Breast epithelium (tissue), 4 donors: ENCODE measurements at regions not wholly inside any gene's neighbourhood (a gene's known extent, or its start where the extent isn't known, plus 50 kb on each side); places are given as distances from the start of the nearest gene placed in this dataset.

Experiments
- DNase-seq, 2 donors: peaks; one replicate each; pipeline ENCODE4 v3.0.0-alpha.2; 2019; ENCODE audit warnings: low spot score in 2 of 2
- H3K27ac ChIP-seq, 2 donors: fragments of 200-600 bp; sonication (generic) in 1 of 2; one replicate each; pipeline ENCODE4 v1.5.1; 2016 to 2019; ENCODE audit warnings: mild to moderate bottlenecking in 1 of 2
- H3K27me3 ChIP-seq, 2 donors: fragments of 200-600 bp; sonication (generic) in 1 of 2; one replicate each; pipeline versions ENCODE4 v1.5.1 to v1.6.0; 2017 to 2019; ENCODE audit warnings: control low read depth in 1 of 2, mild to moderate bottlenecking in 1 of 2
- H3K36me3 ChIP-seq: fragments of 200-600 bp; one replicate; pipeline ENCODE4 v1.5.1; 2019
- H3K4me1 ChIP-seq, 2 donors: fragments of 200-600 bp; sonication (generic); one replicate each; pipeline ENCODE4 v1.5.1; 2016 to 2019; ENCODE audit warnings: control low read depth in 1 of 2
- H3K4me3 ChIP-seq, 3 donors: fragments of 200-600 bp; sonication (generic); 1 replicate in 2 of 3; 2 replicates in 1 of 3; pipeline ENCODE4 v1.5.1; 2016 to 2019; ENCODE audit warnings: mild to moderate bottlenecking in 3 of 3, moderate library complexity in 2 of 3
- H3K9me3 ChIP-seq, 2 donors: fragments of 200-600 bp; sonication (generic) in 1 of 2; one replicate each; pipeline ENCODE4 v1.5.1; 2016 to 2019; ENCODE audit warnings: control low read depth in 1 of 2
- CTCF ChIP-seq, 3 donors: fragments of 450-650 bp; IDR thresholded peaks; one replicate each; pipeline ENCODE4 v1.5.1; 2016 to 2017; ENCODE audit warnings: antibody characterized with exemption in 3 of 3, mild to moderate bottlenecking in 3 of 3, moderate library complexity in 3 of 3
- POLR2A ChIP-seq: fragments of 450-650 bp; IDR thresholded peaks from one replicate; pipeline ENCODE4 v1.6.1; 2016; ENCODE audit warnings: antibody characterized with exemption, mild to moderate bottlenecking, moderate library complexity
- POLR2AphosphoS5 ChIP-seq, 3 donors: sonication (generic); formaldehyde crosslinking; IDR thresholded peaks; one replicate each; pipeline ENCODE4 v1.6.1; 2017; ENCODE audit warnings: antibody characterized with exemption in 3 of 3
- intact Hi-C: fragments of 100-400 bp; cut with DNase I; formaldehyde crosslinking; loops from one replicate; pipeline ENCODE4 v1.15.1; 2023; ENCODE audit warnings: low total_unique reads

- Histone ChIP-seq H3K27me3 (no peaks in the 10 kb centered on the region), H3K4me3 (no peak overlapping the region), H3K9me3 (no peaks in the 10 kb centered on the region), H3K27ac (no peak overlapping the region), H3K36me3 (no peaks in the 10 kb centered on the region), H3K4me1 (no peaks in the 10 kb centered on the region)
- intact Hi-C loops = no loop called here
- no peak for DNase-seq
- TF ChIP-seq POLR2A (no peak), POLR2AphosphoS5 (IDR thresholded peaks at IDR 0.05) (no peak), CTCF (IDR thresholded peaks at IDR 0.05) (no peak)
These were observed 91.5 kb upstream of the PROK2 start for GRCh38 chr3:71876135-71877105.

GRCh38 chr3:71875461-71875947, 90.6 kb upstream of the PROK2 start:
- intact Hi-C loops = no loop called here

GRCh38 chr3:71874618-71875017, 89.7 kb upstream of the PROK2 start:
- H3K9me3 ChIP-seq = no peaks in the 10 kb centered on the region
- no peak overlapping the region for H3K27ac ChIP-seq
- TF ChIP-seq POLR2AphosphoS5 (IDR thresholded peaks at IDR 0.05) (no peak), CTCF (IDR thresholded peaks at IDR 0.05) (no peak), POLR2A (no peak)
- no peaks in the 10 kb centered on the region for H3K27me3 ChIP-seq
- no peaks in the 10 kb centered on the region for H3K4me1 ChIP-seq
- no peak overlapping the region for H3K4me3 ChIP-seq
- DNase-seq = no peak
- H3K36me3 ChIP-seq = no peaks in the 10 kb centered on the region
- intact Hi-C loops = no loop called here

More at GRCh38 chr3:71875461-71875947, 90.6 kb upstream of the PROK2 start:
- TF ChIP-seq POLR2AphosphoS5 (IDR thresholded peaks at IDR 0.05) (no peak), CTCF (IDR thresholded peaks at IDR 0.05) (peak; percentile 53 to 80 (median 78)), POLR2A (no peak)
- no peak overlapping the region for H3K27ac ChIP-seq
- H3K27me3 ChIP-seq = no peaks in the 10 kb centered on the region
- no peak overlapping the region for H3K4me3 ChIP-seq
- peak; percentile 65 to 69 for DNase-seq
- no peaks in the 10 kb centered on the region for H3K36me3 ChIP-seq
- H3K4me1 ChIP-seq = no peaks in the 10 kb centered on the region
- H3K9me3 ChIP-seq = no peaks in the 10 kb centered on the region

GRCh38 chr3:71873093-71873611, 88.2 kb upstream of the PROK2 start:
- TF ChIP-seq POLR2AphosphoS5 (IDR thresholded peaks at IDR 0.05) = no peak
- Histone ChIP-seq H3K9me3 (no peaks in the 10 kb centered on the region), H3K4me1 (no peaks in the 10 kb centered on the region), H3K27me3 (no peaks in the 10 kb centered on the region), H3K4me3 (peak overlapping the region in 1 of 3 donors; percentile 15), H3K27ac (peak overlapping the region in 1 of 2 donors; percentile 3), H3K36me3 (no peaks in the 10 kb centered on the region)
- intact Hi-C loops = no loop called here
- peak in 1 of 2 donors; percentile 61 for DNase-seq

- Histone ChIP-seq H3K4me1 (no peaks in the 10 kb centered on the region), H3K4me3 (no peak overlapping the region), H3K27me3 (no peaks in the 10 kb centered on the region), H3K27ac (peak overlapping the region in 1 of 2 donors; percentile 4), H3K9me3 (no peaks in the 10 kb centered on the region), H3K36me3 (no peaks in the 10 kb centered on the region)
- DNase-seq = no peak
- TF ChIP-seq POLR2AphosphoS5 (IDR thresholded peaks at IDR 0.05) (no peak), POLR2A (no peak), CTCF (IDR thresholded peaks at IDR 0.05) (no peak)
- intact Hi-C loops = no loop called here
These were observed 87.3 kb upstream of the PROK2 start for GRCh38 chr3:71872256-71872655.
